GM20000 (cell line): ENCODE measurements at regions not wholly inside any gene's neighbourhood (a gene's known extent, or its start where the extent isn't known, plus 50 kb on each side); places are given as distances from the start of the nearest gene placed in this dataset.

Source experiments
- DNase-seq: peaks from one replicate; pipeline ENCODE4 v3.0.0; 2012; ENCODE audit warnings: low spot score
- CTCF ChIP-seq: IDR thresholded peaks from 2 replicates; pipeline ENCODE4 v1.5.1; 2012; ENCODE audit warnings: mild to moderate bottlenecking, control low read depth; ENCODE audit errors: extremely low read depth, missing control alignments

GRCh38 chr6:78430521-78430920 is 436.8 kb upstream of the IRAK1BP1 start:
- DNase-seq: no peak
- TF ChIP-seq CTCF: no peak

- TF ChIP-seq CTCF: no peak
- DNase-seq: no peak
Observed at GRCh38 chr6:78435671-78436070, 431.7 kb upstream of the IRAK1BP1 start.

- no peak for TF ChIP-seq CTCF
- no peak for DNase-seq
Observed at GRCh38 chr6:78436335-78436734, 431.0 kb upstream of the IRAK1BP1 start.

GRCh38 chr6:78438135-78438534 is 429.2 kb upstream of the IRAK1BP1 start:
- DNase-seq: no peak
- no peak for TF ChIP-seq CTCF

GRCh38 chr6:78460711-78461110 is 406.6 kb upstream of the IRAK1BP1 start:
- TF ChIP-seq CTCF: no peak
- no peak for DNase-seq

- no peak for DNase-seq
- TF ChIP-seq CTCF: no peak
Observed at GRCh38 chr6:78462728-78463127, 404.6 kb upstream of the IRAK1BP1 start.

- no peak for TF ChIP-seq CTCF
- no peak for DNase-seq
Observed at GRCh38 chr6:78465059-78465634, 402.2 kb upstream of the IRAK1BP1 start.
